HG03097 (cell line): ENCODE measurements at regions not wholly inside any gene's neighbourhood (a gene's known extent, or its start where the extent isn't known, plus 50 kb on each side); places are given as distances from the start of the nearest gene placed in this dataset.

Experiments
- ATAC-seq: cut with Tn5 transposase; IDR thresholded peaks from one replicate; pipeline ENCODE4 v1.9.1; 2021; ENCODE audit not compliant: unreplicated experiment, low FRiP score

DNA sequence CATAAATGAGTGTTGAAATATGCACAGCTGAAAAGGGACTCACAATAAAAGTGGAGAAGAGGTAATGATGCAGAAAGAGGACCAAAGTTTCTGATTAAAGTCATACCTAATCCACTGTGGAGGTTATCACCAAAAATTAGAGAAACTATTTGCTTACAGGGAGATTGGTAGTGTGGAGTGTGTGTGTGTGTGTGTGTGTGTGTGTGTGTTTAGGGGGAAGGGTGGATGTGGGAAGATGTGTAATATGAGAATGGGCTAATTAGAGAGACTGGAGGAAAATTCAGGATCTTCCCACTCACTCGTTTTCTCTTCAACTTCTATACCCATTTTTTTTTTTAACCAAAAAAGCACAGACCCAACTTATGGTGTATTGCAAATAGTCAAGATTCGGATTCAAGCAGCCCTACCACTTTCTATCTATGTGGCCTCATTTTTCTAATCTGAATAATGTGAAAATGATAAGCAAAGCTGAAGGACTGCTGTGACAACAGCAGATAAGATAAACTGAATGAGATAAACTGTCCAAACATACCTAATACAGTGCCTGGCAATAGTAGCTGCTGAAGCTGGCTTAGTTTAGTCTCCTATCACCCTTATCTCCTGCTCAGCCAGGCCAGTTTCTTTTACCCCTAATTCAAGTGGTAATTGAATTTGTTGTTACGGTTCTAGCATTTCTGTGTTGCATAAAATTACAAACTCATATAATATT is 501.1 kb downstream of the KDM4C start:
- no peak for ATAC-seq

DNA sequence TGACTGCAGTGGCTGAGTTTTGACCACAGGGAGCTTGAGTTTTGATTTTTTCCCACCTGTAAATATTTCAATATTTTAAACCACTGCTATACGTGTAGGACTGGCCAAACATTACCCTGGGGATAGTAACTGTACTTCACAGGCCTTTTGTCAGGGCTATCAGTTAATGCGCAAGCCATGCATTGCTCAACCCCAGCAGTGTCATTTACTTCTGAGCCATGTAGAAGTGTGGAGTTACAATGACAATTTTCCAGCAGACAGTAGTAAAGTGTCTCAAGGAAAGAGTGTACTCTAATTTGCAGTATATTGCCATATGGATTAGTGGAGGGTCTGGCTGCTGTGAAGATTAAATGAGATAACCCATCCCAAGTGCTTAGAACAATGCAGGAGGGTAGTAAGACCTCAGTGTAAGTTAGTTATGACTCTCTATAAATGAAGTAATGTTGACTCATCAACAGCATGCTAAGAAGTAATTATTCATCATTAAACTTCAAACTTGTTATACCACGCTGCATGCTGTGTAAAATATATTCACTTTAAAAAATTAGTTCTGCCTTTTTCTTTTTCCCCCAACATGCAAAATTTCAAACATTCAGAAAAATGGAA is 489.2 kb downstream of the KDM4C start:
- no peak for ATAC-seq

DNA sequence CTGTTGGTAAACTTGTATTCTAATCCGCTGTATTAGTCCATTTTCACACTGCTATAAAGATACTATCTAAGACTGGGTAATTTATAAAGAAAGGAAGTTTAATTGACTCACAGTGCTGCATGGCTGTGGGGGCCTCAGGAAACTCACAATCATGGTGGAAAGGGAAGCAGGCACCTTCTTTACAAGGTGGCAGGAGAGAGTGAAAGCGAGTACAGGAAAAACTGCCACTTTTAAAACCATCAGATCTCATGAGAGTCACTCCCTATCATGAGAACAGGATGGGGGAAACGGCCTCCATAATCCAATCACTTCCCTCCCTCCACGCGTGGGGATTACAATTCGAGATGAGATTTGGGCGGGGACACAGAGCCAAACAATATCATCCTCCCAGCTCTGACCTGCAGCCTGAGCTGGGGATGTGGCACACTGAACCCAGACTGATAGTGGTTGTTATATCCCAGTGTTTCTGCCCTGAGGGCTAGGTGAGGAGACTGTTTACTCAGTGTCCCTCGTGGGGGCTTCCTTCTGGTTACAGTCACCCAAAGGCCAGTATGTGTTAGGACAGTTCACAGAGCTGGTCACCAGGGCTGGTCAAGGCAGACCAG is 488.3 kb downstream of the KDM4C start:
- ATAC-seq: no peak

DNA sequence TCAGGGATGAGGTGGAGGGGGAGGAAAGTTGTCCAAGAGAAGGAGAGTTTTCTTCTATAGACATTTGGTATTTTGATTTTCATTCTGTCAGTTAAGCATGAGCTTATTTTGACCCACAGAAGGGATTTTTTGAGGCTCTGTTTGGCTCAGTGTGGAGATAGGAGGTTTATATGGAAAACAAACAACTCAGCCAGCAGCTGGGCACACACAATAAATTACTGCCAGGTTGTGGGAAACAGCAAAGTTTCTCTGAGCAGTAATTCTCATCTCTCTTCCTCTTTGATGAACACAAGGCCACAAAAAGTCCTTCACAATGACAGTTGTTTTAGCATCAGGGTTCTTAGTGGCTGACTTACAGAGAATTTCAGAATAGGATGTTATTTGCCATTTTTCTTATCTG is 486.1 kb downstream of the KDM4C start:
- ATAC-seq: no peak

DNA sequence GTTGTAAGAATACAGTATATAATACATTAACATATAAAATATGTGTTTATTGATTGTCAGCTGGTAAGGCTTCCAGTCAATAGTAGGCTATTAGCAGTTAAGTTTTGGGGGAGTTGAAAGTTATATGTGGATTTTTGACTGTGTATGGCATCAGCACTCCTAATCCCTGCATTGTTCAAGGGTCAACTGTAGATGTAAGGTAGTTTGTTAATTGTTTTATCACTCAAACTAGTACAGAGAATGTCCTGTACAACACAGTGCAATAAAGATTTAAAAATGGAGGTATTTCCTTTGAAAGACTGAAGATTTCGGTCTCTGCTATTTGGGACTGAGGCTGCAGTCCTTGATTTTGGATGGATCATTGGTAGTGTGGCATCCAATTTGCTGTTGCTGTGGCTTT is 484.4 kb downstream of the KDM4C start:
- no peak for ATAC-seq

DNA sequence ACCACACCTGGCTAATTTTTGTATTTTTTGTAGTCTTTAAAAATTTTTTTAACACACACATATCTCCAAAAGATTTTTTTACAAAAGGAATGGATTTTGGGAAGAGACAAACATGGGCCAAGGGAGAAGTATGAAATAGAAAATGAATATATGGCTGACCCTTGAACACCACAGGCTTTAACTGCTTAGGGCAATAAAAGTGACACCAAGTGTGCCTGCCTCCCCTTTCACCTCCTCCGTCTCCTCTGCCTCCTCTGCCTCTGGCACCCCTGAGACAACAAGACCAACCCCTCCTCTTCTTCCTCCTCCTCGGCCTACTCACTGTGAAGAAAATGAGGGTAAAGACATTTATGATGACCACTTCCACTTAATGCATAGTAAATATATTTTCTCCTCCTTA is 483.9 kb downstream of the KDM4C start:
- no peak for ATAC-seq

DNA sequence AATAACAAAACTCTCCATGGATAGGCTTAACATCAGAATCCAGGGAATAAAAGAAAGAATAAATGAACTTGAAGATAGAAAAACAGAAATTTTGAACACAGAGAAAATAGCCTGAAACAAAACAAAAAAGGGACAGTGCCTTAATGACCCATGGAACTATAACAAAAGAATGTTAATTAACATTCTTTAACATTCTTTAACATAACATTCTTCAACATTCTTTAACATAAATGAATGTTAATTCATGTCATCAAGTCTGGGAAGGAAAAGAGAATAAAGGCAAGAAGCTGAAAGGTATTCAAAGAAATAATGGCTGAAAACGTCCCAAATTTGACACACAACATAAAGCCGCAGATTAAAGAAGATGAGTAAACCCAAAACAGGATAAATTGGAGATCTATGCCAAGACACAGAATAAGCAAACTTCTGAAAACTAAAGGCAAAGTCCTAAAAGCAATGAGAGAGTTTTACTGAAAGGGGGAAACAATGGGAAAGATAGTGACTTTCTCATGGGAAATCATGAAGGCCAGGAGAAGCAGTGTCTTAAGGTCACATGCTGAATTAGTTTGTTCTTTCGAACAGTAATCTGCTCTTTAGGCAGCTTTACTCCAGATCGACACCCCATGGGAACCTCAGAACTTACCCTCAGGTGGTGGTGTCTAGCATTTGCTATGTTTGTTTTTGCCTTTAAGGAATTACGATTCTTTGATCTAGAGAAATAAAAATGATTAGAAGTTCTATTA is 483.0 kb downstream of the KDM4C start:
- no peak for ATAC-seq

DNA sequence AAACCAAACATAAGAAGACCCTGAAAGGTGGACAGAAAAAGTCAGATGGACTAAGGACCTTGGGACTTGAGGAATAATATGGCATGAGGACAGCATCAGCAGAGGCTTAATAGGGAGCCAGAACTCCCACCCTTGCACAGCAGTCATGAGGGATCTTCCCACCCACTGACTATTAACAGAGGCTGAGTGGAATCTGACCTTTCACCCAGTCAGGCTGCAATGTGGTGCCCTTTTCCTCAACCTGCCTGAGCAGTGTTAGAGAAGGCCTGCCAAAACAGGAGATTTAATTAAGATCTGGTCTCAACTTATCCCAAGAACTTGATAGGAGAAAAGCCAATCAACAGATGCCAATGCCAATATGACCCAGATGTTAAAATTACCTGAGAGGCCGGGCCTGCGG is 481.9 kb downstream of the KDM4C start:
- ATAC-seq: no peak

DNA sequence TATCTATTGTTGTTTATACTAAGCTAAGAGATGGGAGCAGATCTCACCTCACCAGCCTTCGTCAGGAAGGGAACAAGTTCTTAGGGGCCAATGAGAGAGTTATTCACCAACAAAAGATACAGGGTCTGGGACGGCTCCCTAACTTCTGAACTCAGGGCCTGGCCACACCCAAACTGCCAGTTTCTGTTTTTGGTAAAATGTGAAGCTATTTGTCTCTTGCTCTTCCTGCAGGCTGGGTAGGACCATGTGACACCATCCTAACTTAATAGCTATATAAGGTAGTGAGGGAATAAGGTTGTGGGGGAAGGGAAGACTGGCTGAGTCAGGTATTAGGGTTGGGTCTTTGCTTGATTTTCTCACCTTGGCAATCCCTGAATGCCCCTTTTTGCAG is 480.5 kb downstream of the KDM4C start:
- no peak for ATAC-seq

DNA sequence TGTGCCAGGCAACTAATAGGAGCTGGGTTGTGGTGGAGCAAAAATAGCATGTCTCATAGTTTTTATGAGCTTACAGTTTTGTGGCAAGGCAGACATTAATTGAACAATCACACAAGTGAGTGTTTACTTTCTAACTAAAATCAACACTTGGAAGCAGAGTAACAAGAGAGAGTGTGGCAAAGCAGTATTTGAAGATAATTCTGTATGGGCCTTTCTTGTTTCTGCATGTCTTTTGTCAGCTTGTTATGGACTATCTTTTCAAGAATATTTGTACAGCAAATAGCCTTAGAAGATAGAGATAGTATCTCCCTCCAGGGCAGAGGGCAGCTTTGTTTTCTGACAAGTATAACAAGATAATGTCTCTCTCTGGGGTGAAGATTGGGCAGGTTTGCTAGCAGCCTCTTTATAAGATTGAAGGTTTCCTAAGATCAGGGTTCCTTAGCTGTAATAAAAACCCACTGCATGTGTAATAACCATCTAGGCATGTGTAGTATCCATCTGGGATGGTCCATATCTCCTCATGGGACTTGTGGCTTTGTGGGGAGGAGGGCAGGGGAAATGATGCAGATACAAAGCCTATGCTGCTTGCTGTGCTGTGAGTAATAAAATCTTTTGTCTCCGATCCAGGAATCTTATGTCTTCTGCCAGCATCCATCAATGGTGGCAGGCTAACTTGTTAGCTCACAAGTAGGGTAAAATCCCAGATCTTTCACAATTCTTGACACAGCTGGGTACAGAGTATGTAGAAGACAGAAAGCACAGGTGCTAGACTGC is 479.9 kb downstream of the KDM4C start:
- no peak for ATAC-seq

DNA sequence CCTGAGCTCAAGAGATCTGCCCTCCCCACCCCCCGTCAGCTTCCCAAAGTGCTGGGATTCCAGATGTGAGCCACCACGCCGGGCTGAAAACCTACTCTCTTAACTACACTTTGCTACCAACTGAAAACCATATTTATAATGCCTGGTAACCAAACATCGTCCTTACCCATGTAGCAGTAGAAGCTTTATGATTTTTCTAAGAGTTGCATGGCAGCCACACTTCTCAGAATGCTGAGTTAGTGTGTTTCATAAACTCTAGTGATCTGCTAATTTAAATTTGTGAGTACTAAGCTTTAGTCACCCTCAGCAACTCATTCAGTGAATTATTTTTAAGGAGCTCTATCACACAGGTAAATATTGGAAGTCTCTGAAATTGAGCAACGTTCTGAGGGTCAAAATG is 478.4 kb downstream of the KDM4C start:
- ATAC-seq: no peak

DNA sequence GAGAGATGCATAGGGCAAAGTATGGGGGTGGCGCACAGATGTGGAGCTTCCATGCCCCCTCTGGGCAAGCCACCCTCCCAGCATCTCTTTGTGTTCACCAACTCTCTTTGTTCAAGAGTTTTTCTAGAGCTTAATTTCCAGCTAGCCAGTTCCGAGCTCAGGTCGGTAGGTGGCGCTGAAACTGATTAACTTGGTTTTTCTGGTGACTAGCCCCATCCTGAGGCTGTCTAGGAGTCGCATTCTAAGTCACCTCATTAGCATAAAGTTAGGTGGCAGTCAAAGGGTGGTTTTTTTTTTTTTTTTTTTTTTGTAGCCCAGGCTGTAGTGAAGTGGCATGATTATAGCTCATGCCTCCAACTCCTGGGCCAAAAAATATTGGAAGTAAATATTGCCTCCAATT is 476.4 kb downstream of the KDM4C start:
- no peak for ATAC-seq

DNA sequence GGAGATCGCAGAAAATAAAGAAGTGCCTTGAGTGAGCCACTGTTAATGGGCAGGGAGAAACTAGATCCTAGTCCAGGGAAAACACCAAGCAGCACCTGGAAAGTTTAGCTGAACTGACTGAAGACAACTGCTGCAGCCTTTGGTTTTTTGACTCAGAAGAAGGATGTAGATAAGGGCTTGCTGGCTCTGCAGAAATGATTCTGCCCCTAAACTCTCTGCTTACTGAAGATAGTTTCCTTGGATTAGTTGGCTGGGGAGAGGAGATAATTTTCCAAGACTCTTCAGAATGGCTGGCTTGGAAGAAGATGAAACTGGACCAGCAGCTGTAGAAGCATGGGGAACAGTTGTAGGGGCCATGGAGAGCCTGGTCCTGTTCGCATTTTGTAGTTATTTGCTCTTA is 471.8 kb downstream of the KDM4C start:
- no peak for ATAC-seq

DNA sequence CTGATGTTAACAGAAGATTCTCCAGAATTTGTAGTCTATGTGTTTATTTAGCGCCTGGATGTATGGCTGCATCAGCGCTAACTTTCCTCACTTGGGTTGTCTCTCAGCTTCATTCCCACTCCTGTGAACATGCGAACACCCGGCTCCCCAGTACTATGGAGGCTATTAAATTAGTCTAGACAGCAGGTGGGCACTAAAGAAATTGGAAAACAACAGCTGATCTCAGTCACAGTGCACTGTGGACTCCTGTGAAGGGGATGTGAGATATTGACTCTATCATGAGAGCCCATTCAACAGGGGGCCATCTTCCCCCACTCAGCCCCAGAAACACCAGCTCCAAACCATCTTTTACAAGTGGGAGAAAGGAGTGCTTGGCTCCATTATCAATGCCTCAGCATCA is 471.0 kb downstream of the KDM4C start:
- ATAC-seq: no peak

DNA sequence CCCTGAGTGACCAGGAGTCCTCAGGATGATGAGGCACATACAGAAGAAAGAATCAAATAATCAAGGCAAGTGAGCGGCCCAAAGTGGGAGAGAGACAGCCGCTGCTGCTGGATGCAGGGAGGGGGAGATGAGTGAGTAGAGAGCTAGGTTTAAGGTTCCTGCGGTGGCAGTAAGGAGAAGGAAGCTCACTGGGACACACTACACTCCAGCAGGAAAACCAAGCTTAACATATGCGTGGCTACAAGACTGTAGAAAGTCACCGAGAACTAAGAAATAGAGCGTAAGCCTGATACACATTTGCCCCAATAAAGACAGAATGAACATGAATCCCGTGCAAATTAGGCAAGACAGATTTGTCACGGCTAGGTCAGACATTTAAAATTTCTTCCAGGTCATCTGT is 470.2 kb downstream of the KDM4C start:
- no peak for ATAC-seq

DNA sequence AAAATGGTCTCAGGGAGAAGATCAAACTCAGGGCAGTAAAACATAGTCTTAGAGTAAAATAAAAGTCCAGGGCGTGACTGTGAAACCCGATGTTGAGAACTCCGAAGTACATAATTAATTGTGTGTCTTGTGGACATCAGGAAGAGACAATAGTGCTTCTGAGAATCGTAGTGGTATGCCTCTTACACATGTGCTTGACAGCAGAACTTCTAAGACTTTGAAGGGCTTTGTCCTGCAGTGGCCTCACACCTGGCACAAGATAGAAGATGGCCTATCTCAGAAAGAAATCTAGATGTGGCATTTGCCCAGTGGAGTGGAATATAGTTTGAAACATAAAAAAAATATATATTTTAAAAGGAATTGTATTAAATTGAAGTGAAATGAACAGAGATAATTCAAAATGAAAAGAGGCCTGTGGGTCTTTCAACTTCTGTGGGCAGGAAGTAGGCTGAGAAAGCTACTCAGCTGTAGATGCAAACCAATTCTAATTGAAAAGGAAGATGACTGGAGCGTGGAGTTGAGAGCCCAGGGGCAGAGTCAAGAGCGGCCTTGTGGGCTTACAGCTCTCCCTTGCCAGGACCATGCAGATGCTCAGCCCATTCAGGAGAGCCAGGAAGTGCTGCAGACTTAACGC is 468.4 kb downstream of the KDM4C start:
- ATAC-seq: no peak
